Osteoblast (primary cell): ENCODE measurements at regions not wholly inside any gene's neighbourhood (a gene's known extent, or its start where the extent isn't known, plus 50 kb on each side); places are given as distances from the start of the nearest gene placed in this dataset.

Experiments
- DNase-seq: peaks from one replicate; pipeline ENCODE4 v3.0.0; 2011; ENCODE audit warnings: low spot score, mixed read lengths; ENCODE audit not compliant: insufficient read length; ENCODE audit errors: missing footprints
- H2AFZ ChIP-seq: 2 replicates; pipeline ENCODE4 v1.6.0; 2011; ENCODE audit warnings: mild to moderate bottlenecking, low read length
- H3K27ac ChIP-seq: 2 replicates; pipeline ENCODE4 v1.5.1; 2011; ENCODE audit warnings: mild to moderate bottlenecking, low read depth, low read length, moderate library complexity
- H3K27me3 ChIP-seq: 2 replicates; pipeline ENCODE4 v1.6.0; 2012; ENCODE audit warnings: mild to moderate bottlenecking, control low read depth, inconsistent platforms, low read length, moderate library complexity; ENCODE audit not compliant: insufficient read depth
- H3K36me3 ChIP-seq: 2 replicates; pipeline ENCODE4 v1.5.1; 2011; ENCODE audit warnings: mild to moderate bottlenecking, low read length, control low read depth, moderate library complexity; ENCODE audit not compliant: insufficient read depth
- H3K4me1 ChIP-seq: 2 replicates; pipeline ENCODE4 v1.5.1; 2011; ENCODE audit warnings: mild to moderate bottlenecking, low read length, control low read depth, moderate library complexity; ENCODE audit not compliant: insufficient read depth
- H3K4me2 ChIP-seq: 2 replicates; pipeline ENCODE4 v1.6.0; 2011; ENCODE audit warnings: mild to moderate bottlenecking, low read length; ENCODE audit not compliant: insufficient read depth
- H3K4me3 ChIP-seq: fragments of 200-600 bp; sonication (generic); 3 replicates; pipeline ENCODE4 v1.5.1; 2012; ENCODE audit warnings: mild to moderate bottlenecking, low read length, inconsistent platforms; ENCODE audit not compliant: insufficient read depth
- H3K79me2 ChIP-seq: 2 replicates; pipeline ENCODE4 v1.6.0; 2012; ENCODE audit warnings: mild to moderate bottlenecking, low read length, control low read depth, inconsistent platforms; ENCODE audit not compliant: insufficient read depth
- H3K9me3 ChIP-seq: 2 replicates; pipeline ENCODE4 v1.5.1; 2011; ENCODE audit warnings: low read depth, low read length, control low read depth
- H4K20me1 ChIP-seq: 2 replicates; pipeline ENCODE4 v1.6.0; 2012; ENCODE audit warnings: mild to moderate bottlenecking, low read length, control low read depth; ENCODE audit not compliant: insufficient read depth
- TF ChIP-seq, protein P1 (sequence below): IDR thresholded peaks from 2 replicates; pipeline ENCODE4 v1.5.1; 2011; ENCODE audit warnings: mild to moderate bottlenecking, low read depth, low read length, moderate library complexity; ENCODE audit errors: extremely low read depth

DNA sequence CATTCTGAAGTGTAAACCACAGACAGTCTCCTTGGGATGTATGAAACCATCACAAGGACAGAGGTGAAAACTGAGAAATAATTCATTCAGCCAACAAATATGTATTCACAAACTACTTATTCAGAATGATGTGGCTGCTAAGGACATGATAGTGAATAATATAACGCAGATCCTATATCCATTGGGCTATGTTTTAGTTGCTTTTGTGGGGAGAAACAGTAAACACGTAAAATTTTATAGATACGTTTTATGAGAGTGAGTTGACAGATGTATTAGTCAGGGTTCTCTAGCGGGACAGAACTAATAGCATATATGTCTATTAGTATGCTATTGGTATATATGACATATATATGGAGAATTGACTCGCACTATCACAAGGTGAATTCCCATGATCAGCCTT lies 402.5 kb downstream of the RFPL4B start:
- TF ChIP-seq, protein P1, sequence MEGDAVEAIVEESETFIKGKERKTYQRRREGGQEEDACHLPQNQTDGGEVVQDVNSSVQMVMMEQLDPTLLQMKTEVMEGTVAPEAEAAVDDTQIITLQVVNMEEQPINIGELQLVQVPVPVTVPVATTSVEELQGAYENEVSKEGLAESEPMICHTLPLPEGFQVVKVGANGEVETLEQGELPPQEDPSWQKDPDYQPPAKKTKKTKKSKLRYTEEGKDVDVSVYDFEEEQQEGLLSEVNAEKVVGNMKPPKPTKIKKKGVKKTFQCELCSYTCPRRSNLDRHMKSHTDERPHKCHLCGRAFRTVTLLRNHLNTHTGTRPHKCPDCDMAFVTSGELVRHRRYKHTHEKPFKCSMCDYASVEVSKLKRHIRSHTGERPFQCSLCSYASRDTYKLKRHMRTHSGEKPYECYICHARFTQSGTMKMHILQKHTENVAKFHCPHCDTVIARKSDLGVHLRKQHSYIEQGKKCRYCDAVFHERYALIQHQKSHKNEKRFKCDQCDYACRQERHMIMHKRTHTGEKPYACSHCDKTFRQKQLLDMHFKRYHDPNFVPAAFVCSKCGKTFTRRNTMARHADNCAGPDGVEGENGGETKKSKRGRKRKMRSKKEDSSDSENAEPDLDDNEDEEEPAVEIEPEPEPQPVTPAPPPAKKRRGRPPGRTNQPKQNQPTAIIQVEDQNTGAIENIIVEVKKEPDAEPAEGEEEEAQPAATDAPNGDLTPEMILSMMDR: no peak
- no peaks in the 10 kb centered on the region for H3K79me2 ChIP-seq

DNA sequence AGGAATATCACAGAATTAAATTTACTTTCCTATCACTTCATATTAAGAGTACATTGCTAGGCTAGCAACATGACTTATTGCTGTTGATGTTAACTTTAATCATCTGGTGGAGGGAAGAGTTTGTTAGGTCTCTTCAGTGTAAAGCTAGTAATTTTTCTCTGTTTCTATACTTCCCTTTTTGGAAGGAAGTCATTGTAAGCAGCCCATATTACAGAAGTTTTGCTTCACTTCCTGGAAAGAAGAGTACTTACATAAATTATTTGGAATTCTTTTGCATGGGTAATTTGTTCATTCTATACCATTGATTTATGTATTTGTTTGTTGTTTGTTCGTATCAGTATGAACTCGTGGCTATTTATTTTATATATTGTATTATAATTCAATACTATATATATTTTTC lies 405.2 kb downstream of the RFPL4B start:
- TF ChIP-seq, protein P1: no peak
- no peaks in the 10 kb centered on the region for H3K27me3 ChIP-seq
- no peaks in the 10 kb centered on the region for H3K9me3 ChIP-seq
- no peaks in the 10 kb centered on the region for H3K36me3 ChIP-seq
- H3K27ac ChIP-seq: no peak overlapping the region
- H3K4me1 ChIP-seq: peaks cover 2% of the 10 kb centered on the region
- no peak overlapping the region for H2AFZ ChIP-seq
- DNase-seq: no peak
- H3K4me2 ChIP-seq: no peak overlapping the region
- no peaks in the 10 kb centered on the region for H3K79me2 ChIP-seq
- no peaks in the 10 kb centered on the region for H4K20me1 ChIP-seq
- H3K4me3 ChIP-seq: no peak overlapping the region

More for the DNA sequence above, 402.5 kb downstream of the RFPL4B start:
- H3K27me3 ChIP-seq: no peaks in the 10 kb centered on the region
- no peaks in the 10 kb centered on the region for H3K36me3 ChIP-seq
- no peak for DNase-seq
- H3K4me1 ChIP-seq: peaks cover 13% of the 10 kb centered on the region
- H3K27ac ChIP-seq: no peak overlapping the region
- no peak overlapping the region for H3K4me2 ChIP-seq
- H3K4me3 ChIP-seq: no peak overlapping the region
- H3K9me3 ChIP-seq: no peaks in the 10 kb centered on the region
- no peak overlapping the region for H2AFZ ChIP-seq
- no peaks in the 10 kb centered on the region for H4K20me1 ChIP-seq

DNA sequence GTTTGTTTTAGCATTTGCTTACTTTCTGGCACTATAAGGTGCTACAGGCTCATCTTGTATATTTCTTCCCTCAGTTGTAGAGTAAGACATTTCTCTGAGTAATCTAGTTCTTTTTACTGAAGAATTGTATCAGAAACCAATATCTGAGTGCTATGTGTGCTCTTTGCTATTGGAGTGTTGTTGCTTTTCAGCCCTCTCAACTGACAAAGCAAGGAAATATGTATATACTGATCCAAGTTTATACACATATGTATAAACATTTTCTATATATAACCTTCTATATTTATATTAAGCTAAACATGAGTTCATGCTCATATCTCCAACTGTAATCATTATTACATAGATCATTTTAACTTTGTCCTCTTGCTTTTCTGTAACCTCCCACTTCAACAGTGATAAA lies 405.7 kb downstream of the RFPL4B start:
- no peak overlapping the region for H3K4me3 ChIP-seq
- no peaks in the 10 kb centered on the region for H4K20me1 ChIP-seq
- H3K36me3 ChIP-seq: no peaks in the 10 kb centered on the region
- H3K79me2 ChIP-seq: no peaks in the 10 kb centered on the region
- no peak for DNase-seq
- no peaks in the 10 kb centered on the region for H3K27me3 ChIP-seq
- no peaks in the 10 kb centered on the region for H3K4me1 ChIP-seq
- TF ChIP-seq, protein P1: no peak
- no peaks in the 10 kb centered on the region for H3K9me3 ChIP-seq
- H3K4me2 ChIP-seq: no peak overlapping the region
- no peak overlapping the region for H2AFZ ChIP-seq
- no peak overlapping the region for H3K27ac ChIP-seq

DNA sequence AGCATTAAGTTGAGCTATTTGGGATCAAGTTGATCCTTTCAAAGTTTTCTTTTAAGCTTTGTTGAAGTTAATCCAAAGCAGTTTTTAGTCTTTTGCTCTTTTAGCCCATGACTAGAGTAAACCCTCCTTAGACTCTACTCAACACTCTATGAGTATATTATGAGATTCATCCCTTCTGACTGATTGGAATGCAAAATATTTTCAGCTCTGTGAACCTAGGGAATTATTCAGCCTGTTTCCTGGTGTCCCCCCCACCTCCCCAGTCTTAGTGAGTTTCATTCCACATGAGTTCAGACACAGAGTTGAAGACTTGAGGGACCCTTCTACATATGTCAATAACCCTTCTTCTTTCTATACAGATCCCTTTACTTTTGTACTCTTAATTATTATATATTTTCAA lies 413.7 kb downstream of the RFPL4B start:
- H3K9me3 ChIP-seq: no peaks in the 10 kb centered on the region
- no peak for DNase-seq

More for the DNA sequence above, 413.7 kb downstream of the RFPL4B start:
- H3K4me2 ChIP-seq: no peak overlapping the region
- TF ChIP-seq, protein P1: no peak
- H3K27ac ChIP-seq: no peak overlapping the region
- H2AFZ ChIP-seq: no peak overlapping the region
- H3K4me3 ChIP-seq: no peak overlapping the region
- H4K20me1 ChIP-seq: no peaks in the 10 kb centered on the region
- H3K4me1 ChIP-seq: no peaks in the 10 kb centered on the region
- H3K79me2 ChIP-seq: no peaks in the 10 kb centered on the region
- no peaks in the 10 kb centered on the region for H3K27me3 ChIP-seq
- H3K36me3 ChIP-seq: no peaks in the 10 kb centered on the region
